Daoy (cell line): ENCODE measurements at regions not wholly inside any gene's neighbourhood (a gene's known extent, or its start where the extent isn't known, plus 50 kb on each side); places are given as distances from the start of the nearest gene placed in this dataset.

Source experiments
- DNase-seq: peaks from one replicate; pipeline ENCODE4 v3.0.0-alpha.2; 2015; ENCODE audit warnings: low read depth

DNA sequence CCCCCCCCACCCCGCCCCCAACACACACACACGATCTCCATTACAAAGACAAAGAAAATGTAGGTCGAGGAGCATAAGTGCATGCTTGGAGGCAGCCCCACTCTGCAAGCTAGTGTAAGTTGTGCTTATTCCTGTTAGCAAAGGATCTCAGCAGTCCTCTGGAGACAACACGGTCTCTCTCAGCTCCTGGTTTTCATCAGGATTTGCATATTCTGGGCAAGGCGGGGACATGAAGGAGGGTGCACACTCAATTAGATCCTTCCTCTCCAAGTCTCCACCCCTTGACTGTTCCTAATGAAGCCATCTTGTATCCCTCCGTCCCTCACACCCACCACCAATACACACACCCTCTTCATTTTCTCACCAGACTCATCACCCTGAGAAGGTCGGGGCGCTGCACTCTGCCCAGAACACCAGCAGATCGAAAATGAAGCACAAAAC, 63.8 kb downstream of the MRPL46 start:
- DNase-seq = no peak

DNA sequence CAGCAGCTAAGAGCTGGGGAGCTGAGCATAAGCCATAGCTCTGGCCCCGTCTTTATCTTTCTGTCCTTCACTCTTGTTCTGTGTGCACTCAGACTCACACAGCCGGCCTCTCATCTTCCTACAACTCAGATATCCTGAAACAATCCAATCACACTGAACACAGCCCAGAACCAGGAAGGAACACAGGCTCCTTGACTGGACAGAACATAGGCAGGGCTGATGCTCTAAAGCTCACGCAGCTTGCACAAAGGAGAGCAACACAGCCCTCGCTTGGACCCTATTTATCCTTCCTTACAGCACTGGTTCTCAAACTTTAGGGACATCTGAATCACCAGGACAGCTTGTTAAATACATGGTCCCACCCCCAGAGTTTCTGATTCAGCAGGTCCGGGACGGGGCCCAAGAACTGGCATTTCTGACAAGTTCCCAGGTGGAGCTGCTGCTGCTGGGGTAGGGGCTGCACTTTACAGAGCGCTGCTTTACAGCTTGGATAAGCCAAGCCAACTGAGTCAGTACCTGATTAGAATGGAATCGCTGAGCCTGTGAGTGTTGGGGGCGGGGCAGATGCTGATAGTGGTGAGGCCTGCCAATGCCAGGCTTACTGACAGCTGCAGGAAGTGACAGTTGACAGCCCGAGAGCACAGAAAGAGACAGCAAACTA, 65.1 kb downstream of the MRPL46 start:
- no peak for DNase-seq

DNA sequence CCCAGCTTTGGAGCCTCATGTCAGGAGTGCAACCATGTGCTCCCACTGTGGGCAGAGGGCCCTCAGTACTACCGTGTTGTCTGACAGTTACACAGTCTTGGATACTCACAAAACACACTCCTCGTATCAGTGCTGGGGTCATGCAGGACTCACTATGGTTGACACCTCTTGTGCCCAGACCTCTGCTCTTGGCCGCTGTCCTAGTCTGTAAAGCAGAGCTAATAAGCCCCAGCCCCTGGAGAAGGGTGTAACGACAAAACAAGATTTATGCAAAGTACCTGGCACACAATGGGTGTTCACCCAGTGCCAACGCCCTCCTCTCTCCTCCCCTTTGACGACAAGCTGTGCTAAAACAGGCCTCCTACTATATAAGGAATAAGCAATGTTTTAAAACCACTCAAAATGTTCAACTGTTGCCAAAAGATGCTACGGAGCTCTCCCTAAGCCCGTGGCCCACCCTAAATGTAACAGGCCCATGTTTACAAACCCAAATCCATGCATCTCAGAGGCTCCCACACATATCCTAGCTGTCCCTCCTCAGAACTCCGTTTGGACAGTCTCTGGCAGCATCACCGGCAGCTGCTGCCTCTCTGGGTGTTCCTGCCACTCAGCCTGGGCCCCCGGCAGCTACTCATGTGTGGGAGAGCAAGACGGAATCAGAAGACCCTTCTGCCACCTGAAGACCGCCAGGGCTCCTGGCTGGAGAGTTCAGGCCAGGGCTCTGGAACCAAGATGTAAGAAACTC, 65.8 kb downstream of the MRPL46 start:
- DNase-seq = no peak

DNA sequence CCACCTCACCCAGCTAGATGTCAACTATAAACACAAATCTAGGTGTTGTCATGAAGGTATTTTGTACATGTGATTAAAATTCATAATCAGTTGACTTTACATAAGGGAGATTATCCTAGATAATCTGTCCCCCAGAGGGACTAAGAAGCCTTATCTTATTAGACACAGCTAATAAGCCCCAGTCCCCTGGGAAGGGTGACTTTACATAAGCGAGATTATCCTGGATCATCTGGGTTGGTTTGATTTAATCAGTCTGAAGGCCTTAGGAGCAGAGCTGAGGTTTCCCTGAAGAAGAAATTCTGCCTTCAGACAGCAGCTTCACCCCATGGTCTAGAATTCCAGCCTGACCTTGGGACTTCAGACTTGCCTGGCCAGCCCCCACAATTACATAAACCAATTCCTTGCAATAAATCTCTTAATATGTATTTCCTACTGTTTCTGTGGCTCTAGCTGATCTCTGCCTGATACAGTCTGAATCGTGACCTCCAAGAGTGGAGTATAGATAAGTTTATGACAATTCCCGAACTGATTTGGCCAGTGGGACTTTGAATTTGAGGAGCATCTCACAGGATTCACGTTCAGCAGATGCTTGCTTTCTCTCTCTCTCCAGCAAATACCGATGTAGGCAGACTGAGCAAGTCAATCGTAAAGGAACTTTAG, 66.5 kb downstream of the MRPL46 start:
- no peak for DNase-seq

DNA sequence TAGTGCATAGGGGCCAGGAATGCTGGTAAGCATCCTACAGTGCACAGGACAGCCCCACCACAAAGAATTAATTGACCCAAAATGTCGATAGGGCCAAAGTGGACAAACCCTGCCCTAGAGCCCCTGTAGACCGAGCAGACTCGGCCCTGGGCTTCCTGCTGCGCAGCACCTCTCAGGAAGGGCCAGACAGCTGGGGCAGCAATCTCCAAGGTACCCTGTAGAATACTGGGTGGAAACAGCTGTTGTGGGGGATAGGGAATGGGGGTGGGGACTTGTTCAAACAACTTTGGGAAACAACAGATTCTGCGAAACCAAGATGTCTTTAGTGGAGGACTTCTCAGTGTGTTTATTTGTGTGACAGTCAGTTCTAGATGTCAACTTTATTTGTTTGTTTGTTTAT, 67.1 kb downstream of the MRPL46 start:
- no peak for DNase-seq

DNA sequence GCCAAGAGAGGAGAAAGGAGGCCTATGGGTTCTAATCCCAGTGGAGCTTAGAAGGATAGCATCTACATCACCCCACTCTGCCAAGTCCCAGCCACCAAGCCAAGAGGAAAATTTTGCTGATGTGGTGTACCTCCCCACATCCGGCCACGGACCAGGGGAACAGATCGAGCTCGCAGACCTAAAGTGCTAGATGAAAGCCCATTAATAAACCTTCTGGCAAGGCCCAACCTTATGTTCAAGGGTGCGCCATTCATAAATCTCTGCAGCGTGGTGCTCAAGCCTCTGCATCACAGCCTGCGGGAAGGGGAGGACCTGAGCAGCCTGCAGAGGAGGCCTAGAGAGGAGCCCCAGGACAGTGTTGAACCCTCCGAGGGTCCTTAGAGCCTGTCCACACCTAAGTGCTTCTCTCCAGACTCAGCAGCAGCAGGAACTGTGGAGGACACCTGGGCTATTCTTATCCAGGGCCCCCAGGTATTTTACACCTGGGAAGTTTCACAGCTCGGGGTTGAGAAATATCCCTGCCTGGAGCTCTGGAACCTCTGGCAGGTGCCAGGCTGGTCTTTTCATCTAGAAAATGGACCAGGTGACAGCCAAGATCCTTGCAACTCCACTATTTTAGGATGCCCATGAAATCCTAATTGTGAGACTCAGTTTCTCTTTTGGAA, 68.0 kb downstream of the MRPL46 start:
- DNase-seq = no peak

DNA sequence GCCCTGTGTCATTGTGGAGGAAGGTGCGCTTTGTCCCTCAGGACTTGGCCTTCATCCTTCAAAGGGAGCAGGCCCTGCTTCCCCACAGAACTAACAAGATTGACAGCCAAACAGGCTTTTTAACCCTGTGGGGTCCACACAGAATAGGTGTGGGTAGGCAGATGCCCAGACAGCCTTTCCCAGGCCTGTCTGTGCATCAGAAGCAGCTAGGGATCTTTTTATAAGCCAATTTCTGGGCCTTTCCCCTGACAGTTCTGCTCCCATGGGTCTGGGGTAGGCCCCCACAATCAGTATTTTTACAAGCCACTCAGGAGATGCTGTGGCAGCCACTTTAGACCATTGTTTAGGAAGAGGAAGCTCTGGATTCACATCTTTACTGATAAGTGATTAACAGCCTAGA, 69.2 kb downstream of the MRPL46 start:
- no peak for DNase-seq

DNA sequence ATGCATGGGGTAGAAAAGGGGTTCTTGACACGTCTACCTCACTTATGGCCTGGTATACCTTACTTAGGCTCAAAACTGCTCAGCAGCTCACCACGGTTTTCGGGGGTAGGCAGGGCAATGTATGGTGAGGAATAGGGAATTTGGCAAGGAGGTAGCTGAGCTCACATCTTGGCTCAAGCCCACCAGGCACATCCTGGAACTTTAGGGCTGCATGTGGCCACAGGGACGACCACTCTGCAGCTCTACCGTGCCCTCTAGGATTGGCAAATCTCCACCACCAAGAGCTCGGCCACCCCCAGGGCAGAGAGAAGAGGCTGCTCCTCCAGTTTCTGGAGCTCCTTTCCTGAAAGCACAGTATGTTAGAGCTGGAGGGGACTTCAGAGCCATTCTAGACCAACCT, 69.7 kb downstream of the MRPL46 start:
- no peak for DNase-seq

DNA sequence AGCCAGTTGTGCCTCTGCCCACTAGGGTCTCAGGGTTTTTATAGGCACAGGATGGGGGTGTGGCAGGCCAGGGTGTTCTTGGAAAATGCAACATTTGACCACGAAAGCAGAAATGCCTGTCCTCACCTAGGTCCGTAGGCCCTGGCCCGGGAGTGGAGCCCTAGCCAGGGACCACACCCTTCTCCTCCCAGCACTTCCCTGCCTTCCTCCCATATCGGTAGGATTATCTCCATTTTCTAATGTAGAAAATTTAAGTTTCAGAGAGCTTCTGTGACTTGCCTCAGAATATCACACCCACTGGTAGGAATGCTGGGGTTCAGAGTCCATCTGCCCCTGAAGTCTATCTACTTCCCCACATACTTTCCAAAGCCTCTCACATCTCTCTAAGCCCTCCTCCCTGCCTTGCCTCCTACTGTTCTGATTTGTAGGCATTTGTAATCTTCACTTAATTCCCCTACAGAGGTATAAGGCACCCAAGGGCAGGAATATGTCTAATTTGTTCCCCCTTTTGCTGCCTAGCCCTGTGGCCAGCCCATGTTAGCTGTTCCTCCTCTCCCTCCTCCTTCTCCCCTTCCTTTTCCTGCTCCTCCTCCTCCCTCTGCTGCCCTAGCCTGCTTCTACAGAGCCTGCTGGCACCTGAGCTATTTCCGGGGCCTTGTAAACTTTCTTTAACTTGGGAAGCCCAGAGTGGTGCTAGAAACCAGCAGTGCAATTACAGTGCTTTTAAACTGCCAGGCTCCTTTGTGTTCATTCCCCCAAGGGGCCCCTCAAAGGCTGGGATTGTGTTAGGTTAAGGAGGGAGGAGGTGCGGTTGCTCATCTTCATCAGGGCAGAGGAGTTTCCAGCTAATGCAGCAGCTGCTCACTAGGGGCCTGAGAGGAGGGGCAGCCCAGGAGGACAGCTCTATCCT, 71.1 kb downstream of the MRPL46 start:
- DNase-seq = no peak

DNA sequence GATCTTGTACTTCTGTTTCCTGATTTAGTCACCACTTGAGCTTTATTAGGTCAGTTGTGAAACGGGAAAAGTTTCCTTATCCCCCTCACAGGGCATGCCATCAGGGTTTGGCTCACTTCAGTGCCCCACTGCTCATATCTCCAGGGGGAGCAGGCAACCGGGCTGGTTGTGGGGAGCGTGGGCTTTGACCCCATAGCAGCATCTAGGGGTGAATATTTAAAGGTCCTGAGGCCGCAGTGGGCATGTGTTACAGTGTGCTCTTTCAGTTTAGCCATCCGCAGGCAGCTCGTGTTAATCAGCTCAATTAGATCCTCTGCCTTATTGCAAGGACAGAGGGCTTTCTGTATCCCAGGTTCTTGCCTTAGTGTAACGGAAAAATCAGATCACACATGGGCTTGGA, 71.9 kb downstream of the MRPL46 start:
- no peak for DNase-seq

DNA sequence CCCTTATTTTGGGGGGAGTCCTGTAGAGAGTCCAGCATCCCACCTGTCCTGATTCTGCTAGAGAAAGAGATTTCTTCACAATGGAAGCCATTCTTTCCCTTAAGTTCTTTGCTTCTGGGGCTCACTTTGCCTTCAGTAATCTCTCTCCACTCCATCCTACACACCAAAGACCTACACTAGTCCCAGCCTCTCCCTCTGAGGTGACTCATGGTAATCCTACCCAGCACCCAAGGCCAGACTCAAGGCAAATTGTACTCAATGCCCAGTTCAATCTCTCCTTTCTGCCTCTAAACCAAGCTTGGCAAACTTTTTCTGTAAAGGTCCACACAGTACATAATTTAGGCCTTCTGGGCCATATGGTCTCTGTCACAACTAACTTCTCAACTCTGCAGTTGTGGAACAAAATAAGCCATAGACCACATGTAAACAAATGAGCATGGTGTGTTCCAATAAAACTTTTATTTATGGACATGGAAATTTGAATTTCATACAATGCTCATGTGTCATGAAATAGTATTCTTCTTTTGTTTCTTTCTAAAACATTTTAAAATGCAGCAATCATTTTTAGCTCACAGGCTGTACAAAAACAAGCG, 72.5 kb downstream of the MRPL46 start:
- DNase-seq = no peak

DNA sequence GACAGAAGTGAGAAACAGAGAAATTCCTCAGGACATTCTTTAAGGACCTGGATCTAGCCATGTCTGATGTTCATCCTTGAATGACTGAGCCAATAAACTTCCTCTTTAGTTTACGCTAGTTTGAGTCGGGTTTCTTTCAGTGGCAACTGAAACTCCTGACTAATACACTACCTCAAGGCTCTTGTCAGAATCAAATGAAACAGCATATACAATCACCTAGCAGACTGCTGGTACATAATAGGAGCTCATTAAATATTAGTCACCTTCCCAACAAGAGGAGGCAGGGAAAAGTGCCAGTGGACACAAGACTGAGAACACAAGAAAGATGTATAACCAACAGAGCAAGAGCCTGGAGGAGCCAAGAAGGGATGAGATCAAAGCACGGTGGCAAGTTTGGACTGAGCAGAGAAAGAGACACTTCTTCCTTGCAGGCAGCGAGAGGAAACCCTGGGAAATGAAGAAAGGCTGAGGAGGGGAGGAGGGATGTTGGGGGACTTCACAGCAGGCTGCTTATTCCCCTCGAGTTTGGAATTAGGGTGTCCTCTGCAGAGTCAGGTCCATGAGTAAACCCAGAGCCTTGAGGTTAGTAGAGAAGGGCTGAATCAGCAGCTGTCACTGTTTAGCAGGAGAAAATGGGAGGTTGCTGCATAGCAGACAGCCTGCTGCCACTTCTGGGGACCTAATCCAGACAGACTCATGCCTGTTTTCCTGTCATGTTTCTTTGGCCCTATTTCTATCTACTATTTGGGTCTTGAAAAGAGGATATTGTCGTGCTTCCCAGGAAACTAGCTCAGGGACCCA, 73.3 kb downstream of the MRPL46 start:
- no peak for DNase-seq

DNA sequence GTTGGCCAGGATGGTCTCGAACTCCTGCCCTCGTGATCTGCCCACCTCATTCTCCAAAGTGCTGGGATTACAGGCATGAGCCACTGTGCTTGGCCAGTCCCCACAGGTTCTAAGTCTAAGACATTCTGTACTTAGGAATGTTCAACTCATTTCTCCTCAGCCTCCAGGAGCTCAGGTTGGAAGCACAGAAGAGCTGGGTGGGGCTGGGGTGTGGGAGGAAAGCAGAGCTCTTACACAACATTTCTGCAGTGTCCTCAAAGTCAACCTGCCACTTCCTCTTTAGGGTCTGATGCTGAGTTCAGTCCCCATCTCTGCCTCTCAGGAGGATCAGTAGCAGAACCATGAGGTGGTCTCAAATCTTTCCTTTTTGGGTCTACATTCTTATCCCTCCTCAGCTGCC, 75.5 kb downstream of the MRPL46 start:
- DNase-seq = no peak

DNA sequence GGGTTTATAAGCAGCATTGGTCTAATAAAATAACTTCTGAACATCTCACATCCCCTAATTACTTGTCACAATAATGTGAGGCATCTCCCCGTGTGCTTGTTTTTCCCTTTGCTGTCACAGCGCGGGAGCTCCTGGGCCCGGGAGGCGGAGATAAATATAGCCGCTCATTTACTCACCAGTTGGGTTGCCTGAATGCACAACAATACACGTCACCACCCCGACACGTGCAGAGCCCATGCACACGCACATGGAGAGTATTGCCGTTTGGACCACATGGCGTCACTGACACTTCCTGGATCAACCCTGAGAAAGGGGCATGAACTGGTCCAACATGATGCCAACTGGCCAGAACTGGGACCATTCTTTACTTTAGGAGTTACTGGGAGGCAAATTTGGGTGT, 76.2 kb downstream of the MRPL46 start:
- no peak for DNase-seq

DNA sequence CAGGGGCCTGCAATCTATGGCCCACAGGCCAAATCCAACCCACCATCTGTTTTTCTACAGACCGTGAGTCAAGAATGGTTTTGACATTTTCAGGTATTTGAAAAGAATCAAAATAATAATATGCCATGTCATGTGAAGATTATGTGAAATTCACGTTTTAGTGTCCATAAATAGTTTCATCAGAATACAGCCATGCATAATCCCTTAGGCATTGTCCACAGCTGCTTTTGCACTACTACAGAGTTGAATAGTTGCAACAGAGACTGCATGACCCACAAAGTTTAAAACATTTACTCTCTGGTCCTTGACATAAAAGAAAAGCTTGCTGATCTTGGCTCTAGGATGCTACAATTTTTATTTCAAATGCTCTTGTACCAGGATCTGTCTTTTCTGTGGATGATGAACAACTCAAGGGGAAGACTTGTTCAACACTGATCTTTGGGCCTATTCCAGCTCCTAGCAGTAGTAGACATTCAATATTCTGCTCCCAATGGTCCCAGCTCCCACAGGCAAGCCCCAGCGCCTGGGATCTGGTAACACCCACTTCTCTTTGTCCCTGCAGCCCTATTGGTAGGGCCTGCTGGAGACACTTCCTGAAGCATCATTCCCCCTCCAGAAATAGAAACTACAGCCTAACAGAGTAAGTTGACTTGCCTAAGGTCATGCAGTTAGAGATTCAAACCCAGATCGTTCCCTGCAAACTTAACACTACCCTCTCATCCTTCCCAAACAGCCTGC, 76.9 kb downstream of the MRPL46 start:
- DNase-seq = no peak

DNA sequence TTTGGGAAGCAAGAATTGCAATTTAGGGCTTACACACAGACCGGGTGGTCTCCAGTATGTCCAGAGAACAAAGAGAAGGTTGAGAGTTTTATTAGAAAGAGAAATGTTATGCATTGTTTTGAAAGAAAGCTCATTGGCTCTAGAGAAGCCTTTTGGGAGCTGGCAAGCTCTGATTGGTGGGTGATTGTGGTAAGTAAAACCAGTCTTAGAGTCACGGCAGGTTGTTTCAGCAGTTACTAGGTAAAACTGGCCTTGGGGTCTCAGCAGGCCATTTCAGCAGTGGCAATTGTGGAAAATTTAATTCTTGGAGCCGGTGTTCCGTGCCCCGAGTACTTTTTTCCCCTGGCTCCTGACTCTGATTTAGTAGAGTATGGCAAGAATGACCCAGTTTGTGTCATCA, 78.1 kb downstream of the MRPL46 start:
- DNase-seq = no peak

DNA sequence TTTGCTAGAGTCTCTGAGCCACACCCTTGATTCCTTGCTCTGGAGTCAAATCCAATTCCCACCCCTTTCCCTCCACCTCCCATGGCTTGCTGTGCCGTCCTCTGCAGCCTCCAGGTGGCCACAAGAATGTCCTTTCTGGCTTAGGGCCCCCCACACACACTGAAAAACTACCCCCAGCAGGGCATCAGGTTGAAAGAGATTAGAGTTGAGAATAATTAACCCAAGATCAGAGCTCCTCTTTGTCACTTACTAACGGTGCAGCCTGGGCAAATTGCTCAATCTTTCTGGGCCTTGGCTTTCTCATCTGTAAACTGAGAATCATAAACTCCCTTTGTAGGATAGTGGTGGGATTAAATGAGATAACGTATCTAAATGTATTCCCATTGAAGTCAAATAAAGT, 78.5 kb downstream of the MRPL46 start:
- no peak for DNase-seq

DNA sequence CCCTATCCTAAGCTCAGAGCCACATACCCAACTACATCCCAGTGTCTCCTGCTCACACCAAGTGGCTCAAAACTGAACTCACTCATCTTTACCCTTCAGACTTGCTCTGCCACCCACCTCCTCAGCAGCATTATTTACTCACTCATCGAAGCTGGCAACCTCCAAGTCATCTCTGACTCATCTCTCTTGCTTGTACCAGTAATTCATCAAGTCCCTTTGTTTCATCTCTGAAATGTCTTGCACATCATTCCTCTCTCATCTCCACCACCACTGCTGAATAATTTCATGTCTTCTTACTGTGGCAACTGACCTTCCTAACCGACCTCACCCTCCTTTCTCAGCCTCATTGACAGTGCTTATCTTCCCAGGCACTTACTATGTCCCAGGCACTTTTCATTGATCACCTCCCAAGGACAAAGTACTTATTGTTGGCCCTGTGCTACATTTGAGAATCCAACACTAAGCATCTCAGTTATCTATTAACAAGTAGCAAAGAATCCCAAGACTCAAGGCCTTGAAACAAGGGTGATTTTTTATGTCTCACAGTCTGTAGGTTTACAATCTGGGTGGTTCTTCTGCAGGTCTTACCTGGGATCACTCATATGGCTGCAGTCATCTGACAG, 82.0 kb downstream of the MRPL46 start:
- DNase-seq = no peak

DNA sequence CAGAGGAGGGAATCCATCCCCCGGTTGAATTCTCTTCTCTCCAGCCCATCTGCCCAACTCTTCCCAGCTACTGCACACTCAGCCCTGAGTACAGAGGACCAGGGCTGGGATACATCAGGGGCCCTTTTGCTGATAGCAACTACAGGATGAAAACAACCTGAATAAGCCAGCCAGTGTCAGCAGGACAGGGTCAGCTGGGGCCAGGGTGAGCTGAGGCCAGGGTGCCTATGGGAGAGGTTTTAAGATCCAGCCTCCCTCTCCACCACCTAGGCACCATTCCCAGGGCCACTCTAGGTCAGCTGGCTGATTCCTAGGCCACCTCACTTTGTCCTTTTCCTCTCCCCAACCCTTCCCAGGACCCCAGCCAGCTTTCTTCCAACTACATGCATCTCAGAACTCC, 83.8 kb downstream of the MRPL46 start:
- no peak for DNase-seq
